T follicular helper cell (primary cell): ENCODE measurements at regions not wholly inside any gene's neighbourhood (a gene's known extent, or its start where the extent isn't known, plus 50 kb on each side); places are given as distances from the start of the nearest gene placed in this dataset.

Source experiments
- DNase-seq: peaks from one replicate; pipeline ENCODE4 v3.0.0-alpha.2; 2020; ENCODE audit warnings: low read depth

DNA sequence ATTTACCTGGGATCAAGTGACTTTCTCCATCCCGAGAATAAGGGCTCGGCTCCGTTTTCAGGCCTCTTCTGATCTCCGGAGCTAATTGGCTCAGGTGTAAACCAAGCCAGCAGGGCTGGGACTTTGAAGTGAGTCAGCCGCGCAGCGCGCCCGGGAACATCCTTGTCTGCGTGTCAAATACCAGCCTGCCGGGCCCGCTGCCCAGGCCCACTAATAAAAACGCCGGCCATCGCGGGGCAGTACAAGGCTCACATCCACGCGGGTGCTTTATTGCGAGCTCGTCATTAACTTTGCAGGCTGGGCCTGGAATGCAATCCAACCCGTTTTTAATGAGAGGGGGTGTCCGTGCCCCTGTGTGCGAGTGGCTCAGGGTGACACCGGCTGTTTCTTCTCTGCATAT is 416.8 kb downstream of the IRX2 start:
- DNase-seq: no peak

GRCh38 chr5:2333291-2333690 is 418.2 kb downstream of the IRX2 start:
- DNase-seq: no peak

- no peak for DNase-seq
Observed at GRCh38 chr5:2332521-2332920, 419.0 kb downstream of the IRX2 start.

DNA sequence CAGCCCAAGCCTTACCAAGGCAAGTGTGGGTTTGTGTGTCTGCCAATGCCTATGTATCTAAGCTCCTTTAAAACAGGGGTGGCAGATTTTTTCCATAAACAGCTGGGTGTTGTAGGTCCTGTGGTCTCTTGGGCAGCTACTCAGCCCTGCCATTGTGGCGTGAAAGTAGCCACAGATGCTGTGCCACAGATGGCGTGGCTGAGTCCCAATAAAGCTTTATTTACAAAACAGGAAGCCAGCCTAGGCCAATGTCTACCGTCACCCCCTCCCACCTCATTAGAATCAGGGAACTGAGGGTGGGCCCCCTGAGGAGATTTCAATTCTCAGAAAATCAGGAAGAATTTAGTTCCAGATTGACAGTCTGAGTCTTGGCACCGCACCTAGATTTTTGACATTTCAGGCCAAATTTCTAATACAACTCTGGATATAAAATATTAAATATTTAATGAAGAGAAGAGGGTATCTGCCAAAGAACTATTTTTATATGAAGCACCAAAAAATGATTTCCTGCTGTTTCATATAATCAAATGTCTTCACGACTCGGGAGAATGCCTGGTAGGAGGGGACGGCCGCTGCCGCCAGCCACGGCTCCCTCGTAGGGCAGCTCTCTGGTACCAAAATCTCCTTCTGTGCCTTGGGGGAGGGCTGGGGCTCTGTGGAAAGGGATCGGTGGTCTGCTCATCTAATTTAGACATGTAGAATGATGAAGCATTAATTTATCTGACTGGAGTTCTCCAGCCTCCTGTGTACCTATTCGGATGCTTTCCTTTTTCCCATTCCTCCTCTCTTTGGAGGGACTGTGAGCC is 420.9 kb downstream of the IRX2 start:
- DNase-seq: no peak

DNA sequence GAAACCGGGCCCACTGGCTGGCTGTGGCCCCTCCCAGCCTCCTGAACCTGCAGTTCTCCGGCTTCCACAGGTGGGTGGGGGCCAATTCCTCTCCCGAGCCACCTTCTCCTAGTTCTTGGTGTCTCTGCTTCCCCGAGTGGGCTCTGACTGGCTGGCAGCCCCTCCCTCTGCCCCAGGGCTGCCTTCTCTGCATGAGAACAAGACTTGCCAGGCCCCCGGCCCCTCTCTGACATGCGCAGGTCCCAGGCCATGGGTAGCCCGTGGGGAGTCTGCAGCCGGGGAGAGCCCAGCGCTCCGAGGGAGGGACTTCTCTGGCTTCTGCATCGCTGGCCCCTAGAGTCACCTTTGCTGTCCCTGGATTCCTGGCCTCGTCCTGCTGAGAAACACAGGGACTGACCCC is 421.7 kb downstream of the IRX2 start:
- no peak for DNase-seq

DNA sequence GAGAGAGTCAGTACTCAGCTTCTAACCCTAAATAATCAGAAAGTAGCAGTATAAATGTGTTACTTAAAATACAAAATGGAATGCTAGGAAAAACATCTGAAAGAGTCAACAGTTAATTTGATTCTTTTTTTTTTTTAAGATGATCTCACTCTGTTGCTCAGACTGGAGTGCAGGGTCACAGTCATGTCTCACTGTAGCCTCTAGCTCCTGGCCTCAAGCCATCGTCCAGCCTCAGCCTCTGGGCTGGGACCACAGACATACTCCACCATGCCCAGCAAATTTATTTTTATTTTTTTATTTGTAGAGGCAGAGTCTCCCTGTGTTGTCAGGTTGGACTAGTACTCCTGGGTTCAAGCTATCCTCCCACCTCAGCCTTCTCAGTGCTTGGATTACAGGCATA is 424.9 kb downstream of the IRX2 start:
- no peak for DNase-seq

DNA sequence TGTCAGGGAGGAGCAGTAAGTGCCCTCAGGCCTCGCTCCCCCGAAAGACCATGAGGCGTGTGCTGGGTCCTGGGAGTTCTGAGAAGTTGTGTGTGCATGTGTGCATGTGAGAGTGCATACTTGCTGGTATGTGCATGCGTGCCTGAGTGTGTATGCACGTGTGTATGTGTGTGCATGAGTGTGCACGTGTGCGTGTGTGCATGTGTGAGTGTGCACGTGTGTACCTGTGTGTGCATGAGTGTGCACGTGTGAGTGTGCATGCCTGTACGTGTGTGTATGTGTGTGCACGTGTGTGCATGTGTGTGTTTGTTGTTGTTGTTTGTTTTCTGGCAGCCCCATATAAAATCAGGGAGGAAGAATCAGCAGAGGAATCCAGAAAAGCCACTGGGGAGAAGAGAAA is 426.7 kb downstream of the IRX2 start:
- no peak for DNase-seq

DNA sequence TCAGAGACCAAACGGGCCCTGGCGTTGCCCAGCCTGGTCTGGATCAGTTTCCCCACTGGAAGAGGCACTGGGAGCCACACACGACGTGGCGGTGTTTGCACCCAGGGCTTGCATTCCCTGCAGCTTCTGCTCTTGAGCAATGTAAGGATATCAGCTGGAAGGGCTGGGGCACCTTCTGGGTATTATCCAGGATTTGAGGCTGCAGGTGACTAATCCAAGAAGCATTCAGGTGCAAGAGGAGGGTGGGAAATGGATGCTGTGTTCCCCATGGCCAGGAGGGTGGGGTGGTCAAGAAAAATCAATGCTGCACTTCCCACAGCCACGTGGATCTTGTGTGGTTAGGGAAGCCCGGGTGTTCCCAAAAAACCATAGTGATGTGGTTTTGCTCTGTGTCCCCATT is 430.9 kb downstream of the IRX2 start:
- no peak for DNase-seq

DNA sequence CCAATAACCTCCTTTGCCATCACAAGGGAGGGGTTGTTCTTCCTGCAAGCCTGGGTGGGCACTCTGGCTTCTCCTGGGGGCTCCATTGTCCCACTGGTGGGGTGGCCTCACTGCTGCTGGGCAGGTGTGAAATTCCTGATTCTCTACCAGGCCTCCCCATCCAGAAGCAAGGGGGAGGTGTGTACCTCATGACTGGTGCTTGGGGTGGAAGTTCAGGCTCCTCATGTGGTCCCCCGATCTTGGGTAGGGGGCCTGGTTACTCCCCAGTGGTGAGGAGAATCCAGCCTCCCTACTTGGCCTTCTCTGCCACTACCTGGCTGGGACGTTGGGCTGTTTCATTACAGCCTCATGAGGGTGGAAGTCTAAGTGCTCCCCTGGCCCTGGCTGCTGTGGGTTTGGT is 433.9 kb downstream of the IRX2 start:
- no peak for DNase-seq

DNA sequence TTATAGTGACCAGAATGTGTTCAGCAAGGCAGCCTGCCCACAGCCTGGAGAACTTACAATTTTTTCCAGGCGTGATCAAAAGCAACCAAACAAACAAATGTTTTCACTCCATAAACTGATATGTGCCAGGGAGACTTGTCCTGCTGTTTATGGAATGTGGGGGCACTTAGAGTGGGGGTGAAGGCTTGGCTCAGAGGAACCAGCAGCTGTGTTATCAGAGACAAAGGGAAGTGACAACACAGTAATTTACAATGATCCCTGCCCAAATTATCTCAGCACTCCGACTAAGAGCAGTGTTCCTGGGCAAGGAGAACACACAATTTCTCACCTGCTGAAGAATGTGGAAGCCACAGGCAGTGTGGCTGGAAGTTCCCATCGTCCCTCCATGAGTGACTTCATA is 429.1 kb upstream of the IRX4 start:
- no peak for DNase-seq

DNA sequence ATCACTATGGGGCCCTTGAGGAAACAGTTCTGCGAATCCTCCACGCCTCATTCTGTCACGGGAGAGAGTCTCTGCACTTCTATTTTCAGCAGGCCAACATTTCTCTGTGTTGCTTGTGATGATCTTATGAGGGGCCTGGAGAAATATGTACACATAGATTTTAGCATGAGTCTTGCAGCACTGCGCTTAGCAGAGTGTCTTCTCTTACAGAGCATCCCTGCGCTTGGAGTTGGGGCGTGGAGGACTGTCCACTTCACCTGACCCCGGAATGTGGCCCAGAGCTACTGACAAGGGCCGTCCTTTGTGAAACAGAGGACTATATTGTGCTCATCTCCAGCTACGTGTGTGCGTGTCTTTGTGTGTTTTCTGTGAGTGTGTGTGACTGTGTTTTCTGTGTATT is 428.2 kb upstream of the IRX4 start:
- no peak for DNase-seq

GRCh38 chr5:2307631-2308030 is 424.9 kb upstream of the IRX4 start:
- DNase-seq: no peak

DNA sequence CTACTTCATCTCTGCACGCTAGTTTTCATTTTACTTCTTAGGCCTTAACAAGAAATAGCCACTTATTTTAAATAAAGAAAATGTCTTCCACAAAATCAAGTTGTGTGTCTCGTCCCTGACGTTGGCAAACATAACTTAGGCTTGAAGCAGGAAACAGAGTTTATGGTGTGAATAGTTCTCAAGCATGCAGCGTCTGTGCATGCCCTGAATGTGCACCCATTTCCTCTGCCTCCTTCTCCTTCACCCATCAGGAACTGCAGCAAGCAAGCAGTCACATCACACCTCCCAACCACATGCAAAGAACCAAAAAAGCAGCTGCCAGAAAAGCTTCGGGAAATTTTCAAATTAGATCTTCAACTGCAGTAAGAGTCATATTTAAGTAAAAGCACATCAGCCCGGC is 424.0 kb upstream of the IRX4 start:
- DNase-seq: no peak

GRCh38 chr5:2303431-2304100 is 420.8 kb upstream of the IRX4 start:
- DNase-seq: no peak

GRCh38 chr5:2302169-2302568 is 419.4 kb upstream of the IRX4 start:
- DNase-seq: no peak

DNA sequence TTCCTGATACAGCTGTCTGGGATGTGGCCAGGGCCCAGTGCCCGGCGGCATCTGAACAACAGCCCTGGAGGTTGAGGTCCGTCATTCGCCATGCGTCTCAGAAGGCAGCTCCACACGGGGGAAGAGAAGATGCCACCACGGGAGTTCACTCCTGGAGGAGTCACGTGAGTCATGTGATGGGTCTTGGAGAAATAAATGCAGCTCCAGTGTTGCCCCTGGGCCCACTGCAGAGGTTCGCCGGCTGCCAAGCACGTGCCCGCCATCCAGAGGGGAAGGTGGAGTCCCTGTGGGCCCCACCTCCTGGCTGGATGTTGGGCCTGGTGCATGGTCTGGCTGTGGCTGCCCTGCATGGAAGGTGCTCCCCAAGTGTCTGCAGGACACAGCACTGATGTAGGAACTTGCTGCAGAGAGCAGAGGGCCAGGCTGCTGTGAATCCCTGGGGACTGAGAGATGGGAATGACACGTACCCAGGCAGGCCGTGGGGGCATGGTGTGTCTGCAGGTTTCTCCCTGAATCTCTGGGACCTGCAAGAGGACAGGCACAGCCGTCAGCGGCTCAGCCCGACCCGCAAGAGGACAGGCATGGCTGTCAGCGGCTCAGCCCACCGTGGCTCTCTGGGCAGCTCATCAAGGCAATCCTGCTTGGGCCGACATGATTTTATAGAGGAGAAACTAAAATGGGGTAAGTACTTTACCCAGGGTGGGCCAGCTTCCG is 418.3 kb upstream of the IRX4 start:
- no peak for DNase-seq

DNA sequence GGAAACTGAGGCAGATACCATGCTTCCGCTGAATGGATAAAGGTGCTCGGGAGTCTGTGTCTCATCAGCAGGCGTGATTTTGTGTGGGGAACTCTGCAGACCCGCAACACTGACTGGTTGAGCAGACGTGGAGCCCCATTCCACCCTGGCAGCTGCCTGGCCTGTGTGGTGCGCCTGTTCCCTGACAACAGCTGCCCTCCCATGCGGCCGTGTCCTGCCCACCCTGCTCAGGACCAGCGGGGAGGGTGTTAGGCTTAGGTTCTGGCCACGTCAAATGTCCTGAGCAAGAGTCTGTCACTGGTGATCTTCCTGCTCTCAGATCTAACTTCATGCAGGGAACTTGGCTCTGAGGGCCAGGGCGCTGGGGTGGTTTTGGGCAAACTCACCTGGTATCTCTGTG is 417.7 kb upstream of the IRX4 start:
- no peak for DNase-seq

- no peak for DNase-seq
Observed at GRCh38 chr5:2299388-2300220, 416.9 kb upstream of the IRX4 start.

DNA sequence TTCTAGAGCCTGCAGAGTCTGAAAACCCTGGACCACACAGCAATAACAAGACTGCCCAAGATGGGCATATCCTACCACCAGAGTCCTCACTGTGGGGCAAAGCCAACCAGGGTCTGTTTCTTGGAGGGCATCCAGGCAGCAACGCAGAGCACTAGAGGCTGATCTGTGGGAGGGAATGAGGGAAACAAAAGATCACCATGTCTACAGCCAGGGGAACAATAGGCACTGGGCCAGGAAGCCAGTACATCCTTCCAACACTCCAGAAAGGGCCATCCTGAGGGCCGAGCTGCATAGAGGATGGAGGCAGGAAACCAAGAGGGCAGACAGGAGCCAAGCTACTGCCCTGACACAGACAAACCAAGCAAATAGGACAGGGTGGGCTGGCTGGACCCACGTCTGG is 416.1 kb upstream of the IRX4 start:
- no peak for DNase-seq

GRCh38 chr5:2297991-2298390 is 415.3 kb upstream of the IRX4 start:
- no peak for DNase-seq

DNA sequence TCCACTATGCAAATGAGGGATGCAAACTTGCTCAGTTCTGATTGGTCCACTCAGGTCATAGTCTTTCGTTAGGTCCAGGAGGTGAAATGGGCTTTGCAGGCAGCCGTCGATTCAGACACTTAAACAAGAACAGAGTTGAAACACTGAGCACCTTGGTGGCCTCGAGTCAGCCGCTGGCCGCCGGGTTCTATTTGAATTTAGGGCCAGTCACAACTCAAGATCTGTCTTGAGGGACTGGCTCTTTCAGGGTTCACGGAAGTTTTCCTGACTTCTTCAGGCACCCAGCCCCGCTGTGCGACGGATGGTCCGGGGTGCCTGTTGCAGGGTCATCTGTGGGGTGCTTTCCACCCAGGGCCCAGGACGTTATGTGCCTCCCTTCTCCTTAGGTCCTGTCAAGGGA is 412.8 kb upstream of the IRX4 start:
- no peak for DNase-seq

DNA sequence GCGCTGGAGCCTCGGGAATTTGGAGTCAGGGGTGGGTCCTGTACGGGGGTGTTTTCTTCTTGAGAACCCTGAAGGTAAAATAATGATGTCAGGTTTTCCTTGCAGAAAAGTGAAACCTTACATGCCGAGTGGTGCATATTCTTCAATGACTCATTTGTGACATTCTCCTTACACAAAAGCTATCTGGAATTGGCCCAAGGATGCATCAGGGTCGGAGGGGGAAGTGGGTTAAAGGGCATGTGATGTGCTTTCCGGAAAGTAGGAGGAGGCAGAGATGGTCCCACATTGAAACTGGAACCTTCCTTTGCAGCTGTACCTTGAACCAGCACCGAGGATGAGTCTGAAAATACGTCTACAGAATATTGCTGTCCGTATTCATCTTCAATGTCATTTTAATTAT is 411.2 kb upstream of the IRX4 start:
- no peak for DNase-seq
